C4-2B (cell line): ENCODE measurements at regions not wholly inside any gene's neighbourhood (a gene's known extent, or its start where the extent isn't known, plus 50 kb on each side); places are given as distances from the start of the nearest gene placed in this dataset.

Experiments used
- CTCF ChIP-seq: fragments of 450-650 bp; conservative IDR thresholded peaks from 2 replicates; pipeline ENCODE4 v1.5.1; 2017; ENCODE audit warnings: mild to moderate bottlenecking
- ZFX ChIP-seq: fragments of 450-650 bp; IDR thresholded peaks from 2 replicates; pipeline ENCODE4 v1.6.1; 2017

GRCh38 chr2:192292478-192292877, 97.7 kb upstream of the TMEFF2 start:
- TF ChIP-seq CTCF: no peak
- no peak for TF ChIP-seq ZFX
